Medulla oblongata (tissue), 1 donor: ENCODE measurements at regions not wholly inside any gene's neighbourhood (a gene's known extent, or its start where the extent isn't known, plus 50 kb on each side); places are given as distances from the start of the nearest gene placed in this dataset.

Experiments used
- DNase-seq: peaks from one replicate; pipeline ENCODE4 v3.0.0-alpha.2; 2015; ENCODE audit errors: extremely low spot score

- no peak for DNase-seq
Observed at GRCh38 chr10:29397221-29397620, 108.4 kb downstream of the LYZL1 start.

DNA sequence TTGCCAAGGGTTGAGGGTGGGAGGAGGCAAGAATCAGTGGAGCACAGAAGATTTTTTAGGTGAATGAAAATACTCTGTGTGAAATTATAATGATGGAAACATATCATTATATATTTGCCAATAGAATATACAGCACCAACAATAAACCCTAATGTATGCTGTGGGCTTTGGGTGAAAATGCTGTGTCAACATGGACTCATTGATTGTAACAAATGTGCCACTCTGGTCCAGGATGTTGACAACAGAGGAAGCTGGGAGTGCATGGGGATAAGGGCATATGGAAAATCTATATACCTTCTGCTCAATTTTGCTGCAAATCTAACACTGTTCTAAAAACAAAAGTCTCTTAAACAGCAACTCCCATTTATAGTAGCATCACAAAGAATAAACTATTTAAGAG is 114.3 kb downstream of the LYZL1 start:
- DNase-seq = no peak

DNA sequence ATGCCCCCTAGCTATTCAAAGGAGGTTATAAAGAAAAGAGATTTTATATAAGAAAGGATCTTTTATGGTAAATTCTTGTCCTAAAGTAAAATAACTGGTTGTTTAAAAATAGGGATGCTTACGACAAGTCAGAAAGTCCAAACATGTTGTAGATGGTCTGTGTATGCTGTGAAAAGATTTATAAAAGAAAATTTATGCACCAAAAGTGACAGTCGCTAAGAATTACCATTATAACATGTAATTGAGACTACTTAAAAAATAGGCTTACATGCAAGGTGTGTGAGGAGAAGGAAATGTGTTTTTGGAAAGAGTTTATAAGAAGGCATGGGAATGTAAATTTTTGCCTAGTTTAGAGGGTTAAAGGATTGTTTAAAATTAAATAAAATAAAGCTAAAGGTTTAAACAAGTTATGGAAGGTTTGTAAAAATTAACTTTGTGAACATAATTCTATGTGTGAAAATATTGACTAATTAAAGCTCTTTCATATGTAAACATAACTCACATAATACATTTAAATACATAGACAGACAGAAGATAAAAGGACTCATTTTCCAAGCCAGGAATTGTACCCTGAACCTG is 118.5 kb downstream of the LYZL1 start:
- DNase-seq = no peak
